Gastrocnemius medialis (tissue), 4 donors: ENCODE measurements at regions not wholly inside any gene's neighbourhood (a gene's known extent, or its start where the extent isn't known, plus 50 kb on each side); places are given as distances from the start of the nearest gene placed in this dataset.

Source experiments
- ATAC-seq, 2 donors: fragments of 150-250 bp; one replicate each; pipeline ENCODE4 v1.9.1; 2016
- DNase-seq, 2 donors: peaks; one replicate each; pipeline ENCODE4 v3.0.0-alpha.2; 2019
- H3K27ac ChIP-seq, 4 donors: fragments of 200-600 bp; sonication (generic); 1 replicate in 1 of 4; 2 replicates in 3 of 4; pipeline ENCODE4 v1.5.1; 2016 to 2018; ENCODE audit warnings: mild to moderate bottlenecking in 2 of 4, moderate library complexity in 1 of 4
- H3K27me3 ChIP-seq, 3 donors: fragments of 200-600 bp; sonication (generic) in 2 of 3; 1 replicate in 1 of 3; 2 replicates in 2 of 3; pipeline versions ENCODE4 v1.5.1 to v1.6.0; 2016 to 2019; ENCODE audit warnings: mild to moderate bottlenecking in 1 of 3, moderate library complexity in 1 of 3
- H3K36me3 ChIP-seq, 2 donors: fragments of 200-600 bp; sonication (generic) in 1 of 2; one replicate each; pipeline ENCODE4 v1.5.1; 2017 to 2018
- H3K4me1 ChIP-seq, 2 donors: fragments of 200-600 bp; sonication (generic) in 1 of 2; one replicate each; pipeline ENCODE4 v1.5.1; 2016 to 2017; ENCODE audit warnings: mild to moderate bottlenecking in 2 of 2
- H3K4me3 ChIP-seq, 4 donors: fragments of 200-600 bp; sonication (generic) in 3 of 4; 1 replicate in 1 of 4; 2 replicates in 3 of 4; pipeline ENCODE4 v1.5.1; 2016 to 2019; ENCODE audit warnings: mild to moderate bottlenecking in 2 of 4
- H3K9me3 ChIP-seq, 3 donors: fragments of 200-600 bp; sonication (generic) in 2 of 3; 1 replicate in 1 of 3; 2 replicates in 2 of 3; pipeline ENCODE4 v1.5.1; 2016 to 2019
- CTCF ChIP-seq, 5 experiments: fragments of 450-650 bp in 3 of 5; fragments of 200-600 bp in 2 of 5; sonication (generic) in 2 of 5; IDR thresholded peaks in 4 of 5; conservative IDR thresholded peaks in 1 of 5; 1 replicate in 4 of 5; 2 replicates in 1 of 5; pipeline ENCODE4 v1.5.1; 2016 to 2019; ENCODE audit warnings: antibody characterized with exemption in 5 of 5, mild to moderate bottlenecking in 3 of 5, moderate library complexity in 3 of 5
- POLR2A ChIP-seq, 2 donors: fragments of 450-650 bp; IDR thresholded peaks; one replicate each; pipeline ENCODE4 v1.6.1; 2017; ENCODE audit warnings: antibody characterized with exemption in 2 of 2, mild to moderate bottlenecking in 2 of 2, moderate library complexity in 2 of 2
- in situ Hi-C, 4 donors: fragments of 200-750 bp; cut with MboI; loops; one replicate each; pipeline versions ENCODE4 v1.15.0 to v1.8.0; 2017; ENCODE audit warnings: low sequenced_read_pairs in 4 of 4
- intact Hi-C: fragments of 100-400 bp; cut with DNase I; formaldehyde crosslinking; loops from one replicate; pipeline ENCODE4 v1.15.1; 2023; ENCODE audit warnings: low total_unique reads

GRCh38 chr4:58357947-58358346, 1247.8 kb upstream of the IGFBP7 start:
- DNase-seq, result no peak
- Histone ChIP-seq H3K4me3 (no peak overlapping the region), H3K27me3 (no peaks in the 10 kb centered on the region), H3K9me3 (no peaks in the 10 kb centered on the region), H3K4me1 (no peaks in the 10 kb centered on the region), H3K36me3 (no peaks in the 10 kb centered on the region), H3K27ac (no peak overlapping the region)
- ATAC-seq, result no peak
- intact Hi-C loops, result no loop called here
- TF ChIP-seq POLR2A (IDR thresholded peaks at IDR 0.05), result no peak
- no peak for TF ChIP-seq CTCF (IDR thresholded peaks at IDR 0.05 in 4 of 5, conservative IDR thresholded peaks at IDR 0.05 in 1 of 5)
- in situ Hi-C loops, result no loop called here

DNA sequence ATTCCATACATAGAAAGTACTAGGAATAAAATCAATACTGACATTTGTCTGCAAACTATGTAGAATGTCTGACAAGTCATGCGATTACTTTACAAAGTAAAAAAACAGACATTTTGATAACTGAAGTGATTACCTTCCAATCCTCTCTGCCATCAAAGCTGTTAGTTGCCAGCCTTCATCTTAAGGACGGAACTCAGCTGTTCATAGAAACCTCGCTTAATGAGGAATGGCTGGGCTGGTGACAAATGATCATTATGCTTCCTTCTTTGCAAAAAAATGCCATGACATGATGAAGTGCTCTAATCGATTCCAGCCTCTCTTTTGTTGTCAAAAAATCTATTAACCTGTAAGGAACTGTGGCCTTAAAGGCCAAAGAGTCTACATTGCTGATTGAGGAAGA, 1214.9 kb upstream of the IGFBP7 start:
- H3K4me3 ChIP-seq, result no peak overlapping the region
- ATAC-seq (no peak), DNase-seq (no peak)
- in situ Hi-C loops (no loop called here), intact Hi-C loops (no loop called here)
- no peak for TF ChIP-seq CTCF (IDR thresholded peaks at IDR 0.05 in 4 of 5, conservative IDR thresholded peaks at IDR 0.05 in 1 of 5)
- TF ChIP-seq POLR2A (IDR thresholded peaks at IDR 0.05), result no peak
- H3K4me1 ChIP-seq, result no peaks in the 10 kb centered on the region
- H3K36me3 ChIP-seq, result no peaks in the 10 kb centered on the region
- H3K27me3 ChIP-seq, result no peaks in the 10 kb centered on the region
- no peak overlapping the region for H3K27ac ChIP-seq
- H3K9me3 ChIP-seq, result no peaks in the 10 kb centered on the region

DNA sequence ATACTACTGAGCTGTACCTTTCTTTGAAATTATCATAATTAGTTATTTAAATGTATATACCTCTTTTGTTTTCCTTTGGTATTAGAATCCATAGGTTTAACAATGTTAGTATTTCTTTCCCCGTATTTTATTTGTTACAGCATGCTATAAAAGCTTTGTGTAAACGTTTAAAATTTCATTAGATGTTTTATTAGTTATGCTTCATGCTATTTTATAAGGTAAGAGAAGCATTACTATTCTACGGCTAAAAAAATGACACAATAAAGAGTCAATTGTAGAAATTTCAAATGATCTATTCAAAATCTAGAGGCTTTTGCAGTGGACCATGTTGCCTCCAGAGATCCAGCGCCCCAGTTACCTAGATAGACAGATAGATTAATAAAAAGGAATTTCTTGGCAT, 1203.3 kb upstream of the IGFBP7 start:
- Histone ChIP-seq H3K9me3 (no peaks in the 10 kb centered on the region), H3K27ac (no peak overlapping the region), H3K36me3 (no peaks in the 10 kb centered on the region), H3K4me1 (no peaks in the 10 kb centered on the region), H3K4me3 (no peak overlapping the region), H3K27me3 (no peaks in the 10 kb centered on the region)
- TF ChIP-seq POLR2A (IDR thresholded peaks at IDR 0.05) (no peak), CTCF (IDR thresholded peaks at IDR 0.05 in 4 of 5, conservative IDR thresholded peaks at IDR 0.05 in 1 of 5) (no peak)
- intact Hi-C loops, result no loop called here
- in situ Hi-C loops, result no loop called here
- no peak for ATAC-seq
- no peak for DNase-seq

DNA sequence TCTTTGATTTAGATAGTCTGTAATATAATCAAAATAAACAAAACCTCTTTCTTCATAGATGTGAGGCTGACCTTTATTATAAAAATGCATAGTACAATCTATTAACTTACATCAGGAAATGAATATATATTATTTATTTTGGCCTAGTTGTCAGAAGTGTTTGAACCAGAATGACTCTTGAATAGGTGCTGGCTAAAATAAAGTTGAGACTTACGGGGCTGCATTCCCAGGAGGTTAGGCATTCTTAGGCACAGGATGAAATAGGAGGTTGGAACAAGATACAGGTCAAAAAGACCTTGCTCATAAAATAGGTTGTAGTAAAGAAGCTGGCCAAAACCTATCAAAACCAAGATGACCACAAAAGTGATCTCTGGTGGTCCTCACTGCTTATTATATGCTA, 1193.3 kb upstream of the IGFBP7 start:
- DNase-seq (no peak), ATAC-seq (no peak)
- H3K27ac ChIP-seq, result no peak overlapping the region
- H3K4me1 ChIP-seq, result no peaks in the 10 kb centered on the region
- H3K36me3 ChIP-seq, result no peaks in the 10 kb centered on the region
- intact Hi-C loops, result no loop called here
- no peaks in the 10 kb centered on the region for H3K27me3 ChIP-seq
- TF ChIP-seq POLR2A (IDR thresholded peaks at IDR 0.05), result no peak
- no peak for TF ChIP-seq CTCF (IDR thresholded peaks at IDR 0.05 in 4 of 5, conservative IDR thresholded peaks at IDR 0.05 in 1 of 5)
- no peaks in the 10 kb centered on the region for H3K9me3 ChIP-seq
- no peak overlapping the region for H3K4me3 ChIP-seq
- in situ Hi-C loops, result no loop called here

DNA sequence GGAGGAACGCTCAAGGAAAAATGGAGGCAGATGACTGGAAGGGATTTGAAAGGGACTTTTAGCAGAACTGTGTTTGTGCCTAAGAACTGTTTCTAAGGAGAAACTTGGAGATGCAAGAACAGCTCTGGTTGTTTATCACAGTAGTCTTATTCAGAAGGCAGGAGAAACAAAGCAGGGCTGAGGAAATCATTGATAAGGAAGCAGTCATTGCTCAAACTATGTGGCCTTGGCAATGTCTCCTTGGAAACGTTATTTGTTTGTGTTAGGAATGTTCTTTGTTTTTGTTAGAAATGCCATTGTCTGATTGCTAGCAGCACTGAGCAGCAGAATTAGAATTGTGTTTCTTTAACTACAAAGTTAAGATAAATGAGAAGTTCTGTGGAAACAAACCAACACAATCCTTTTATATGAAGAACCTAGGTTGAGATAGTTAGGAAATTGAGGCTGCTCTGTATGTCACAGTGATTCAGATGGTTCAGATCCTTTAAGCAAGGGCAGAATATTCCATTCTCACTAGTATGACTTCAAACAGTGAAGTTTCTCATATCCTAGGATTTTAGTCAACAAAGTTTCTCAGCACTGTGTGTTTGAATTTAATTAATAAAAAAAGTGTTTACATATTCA, 1191.3 kb upstream of the IGFBP7 start:
- H3K4me3 ChIP-seq, result no peak overlapping the region
- TF ChIP-seq POLR2A (IDR thresholded peaks at IDR 0.05) (no peak), CTCF (IDR thresholded peaks at IDR 0.05 in 4 of 5, conservative IDR thresholded peaks at IDR 0.05 in 1 of 5) (no peak)
- H3K36me3 ChIP-seq, result no peaks in the 10 kb centered on the region
- ATAC-seq (no peak), DNase-seq (no peak)
- intact Hi-C loops (no loop called here), in situ Hi-C loops (no loop called here)
- no peaks in the 10 kb centered on the region for H3K9me3 ChIP-seq
- no peak overlapping the region for H3K27ac ChIP-seq
- no peaks in the 10 kb centered on the region for H3K27me3 ChIP-seq
- no peaks in the 10 kb centered on the region for H3K4me1 ChIP-seq
